Kidney epithelial cell (primary cell): ENCODE measurements at regions not wholly inside any gene's neighbourhood (a gene's known extent, or its start where the extent isn't known, plus 50 kb on each side); places are given as distances from the start of the nearest gene placed in this dataset.

Source experiments
- DNase-seq: peaks from one replicate; pipeline ENCODE4 v3.0.0-alpha.2; 2010; ENCODE audit warnings: low read depth
- H3K27me3 ChIP-seq: 2 replicates; pipeline ENCODE4 v1.6.0; 2011; ENCODE audit warnings: low read length; ENCODE audit not compliant: control insufficient read depth, insufficient read depth
- H3K36me3 ChIP-seq: 2 replicates; pipeline ENCODE4 v1.5.1; 2011; ENCODE audit warnings: low read length; ENCODE audit not compliant: control insufficient read depth, insufficient read depth
- H3K4me3 ChIP-seq: 2 replicates; pipeline ENCODE4 v1.5.1; 2011; ENCODE audit warnings: low read depth, mild to moderate bottlenecking, control low read depth, low read length
- TF ChIP-seq, protein P1 (sequence below): IDR thresholded peaks from 2 replicates; pipeline ENCODE4 v1.5.1; 2011; ENCODE audit warnings: mild to moderate bottlenecking, moderate library complexity, low read length, control low read depth, inconsistent platforms; ENCODE audit not compliant: insufficient read depth, poor library complexity, severe bottlenecking

DNA sequence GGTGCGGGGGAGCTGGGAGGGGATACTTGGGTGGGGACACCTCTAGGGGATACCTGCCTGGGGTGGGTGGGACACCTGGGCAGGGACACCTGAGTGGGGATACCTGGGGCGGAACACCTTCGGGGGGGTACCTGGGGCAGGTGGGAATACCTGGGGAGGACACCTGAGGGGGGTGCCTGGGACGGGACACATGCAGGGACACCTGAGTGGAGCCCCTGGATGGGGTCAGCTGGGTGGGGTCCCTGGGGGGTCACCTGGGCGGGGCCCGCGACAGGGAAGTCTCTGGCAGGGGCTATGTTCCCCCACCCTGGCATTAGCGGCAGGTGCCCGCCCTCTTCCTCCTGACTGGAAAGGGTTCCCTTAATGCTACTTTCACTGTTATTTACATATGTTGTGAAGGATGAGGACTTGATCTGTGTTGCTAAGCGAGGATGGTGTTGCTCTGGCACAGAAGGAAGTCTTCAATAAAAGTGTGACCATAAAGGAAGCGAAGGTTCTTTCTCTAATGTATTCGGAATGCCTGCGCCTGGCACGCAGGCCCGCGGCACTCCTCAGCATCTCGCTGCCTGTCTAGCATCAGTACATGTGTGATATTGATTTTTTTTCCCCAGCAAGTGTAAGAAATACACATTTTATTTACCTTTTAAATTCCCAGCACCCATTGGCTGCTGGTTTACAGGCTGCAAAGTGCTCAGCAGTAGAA, 801.7 kb downstream of the BRD1 start:
- TF ChIP-seq, protein P1, sequence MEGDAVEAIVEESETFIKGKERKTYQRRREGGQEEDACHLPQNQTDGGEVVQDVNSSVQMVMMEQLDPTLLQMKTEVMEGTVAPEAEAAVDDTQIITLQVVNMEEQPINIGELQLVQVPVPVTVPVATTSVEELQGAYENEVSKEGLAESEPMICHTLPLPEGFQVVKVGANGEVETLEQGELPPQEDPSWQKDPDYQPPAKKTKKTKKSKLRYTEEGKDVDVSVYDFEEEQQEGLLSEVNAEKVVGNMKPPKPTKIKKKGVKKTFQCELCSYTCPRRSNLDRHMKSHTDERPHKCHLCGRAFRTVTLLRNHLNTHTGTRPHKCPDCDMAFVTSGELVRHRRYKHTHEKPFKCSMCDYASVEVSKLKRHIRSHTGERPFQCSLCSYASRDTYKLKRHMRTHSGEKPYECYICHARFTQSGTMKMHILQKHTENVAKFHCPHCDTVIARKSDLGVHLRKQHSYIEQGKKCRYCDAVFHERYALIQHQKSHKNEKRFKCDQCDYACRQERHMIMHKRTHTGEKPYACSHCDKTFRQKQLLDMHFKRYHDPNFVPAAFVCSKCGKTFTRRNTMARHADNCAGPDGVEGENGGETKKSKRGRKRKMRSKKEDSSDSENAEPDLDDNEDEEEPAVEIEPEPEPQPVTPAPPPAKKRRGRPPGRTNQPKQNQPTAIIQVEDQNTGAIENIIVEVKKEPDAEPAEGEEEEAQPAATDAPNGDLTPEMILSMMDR, result no peak
- DNase-seq, result no peak
- no peaks in the 10 kb centered on the region for H3K36me3 ChIP-seq
- no peaks in the 10 kb centered on the region for H3K27me3 ChIP-seq
- no peak overlapping the region for H3K4me3 ChIP-seq

DNA sequence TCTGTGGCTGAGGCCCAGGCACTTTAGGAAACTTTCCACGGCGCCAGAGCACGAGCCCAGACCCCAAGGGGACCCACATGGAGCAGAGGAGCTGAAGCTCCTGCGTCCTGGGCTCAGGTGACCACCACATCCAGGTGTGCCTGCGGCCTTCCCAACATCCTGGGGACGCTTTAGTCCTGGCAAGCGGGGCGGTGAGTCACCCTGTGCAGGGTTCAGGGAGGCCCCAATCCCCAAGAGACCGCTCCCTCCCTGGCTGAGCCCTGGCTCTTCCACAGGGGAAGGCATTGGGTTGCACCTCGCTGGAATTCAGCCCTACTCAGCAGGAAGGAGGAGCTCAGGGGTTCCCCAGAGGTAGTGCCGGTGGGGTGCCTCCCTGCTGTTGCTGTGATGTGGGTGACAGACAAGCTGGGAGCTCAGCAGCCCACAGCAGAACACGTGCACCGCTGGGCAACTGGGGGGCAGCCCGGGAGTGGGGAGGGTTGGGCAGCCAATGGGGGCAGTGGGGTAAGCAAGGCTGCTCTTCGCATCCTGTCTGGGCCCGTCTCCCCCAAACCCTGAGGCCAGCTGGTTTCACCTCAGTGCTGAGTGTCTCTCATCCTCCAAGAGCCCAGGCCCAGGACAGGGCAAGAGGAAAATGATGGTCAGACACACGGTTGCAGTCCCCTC, 802.8 kb downstream of the BRD1 start:
- Histone ChIP-seq H3K4me3 (no peak overlapping the region), H3K36me3 (no peaks in the 10 kb centered on the region), H3K27me3 (no peaks in the 10 kb centered on the region)
- TF ChIP-seq, protein P1, result no peak
- no peak for DNase-seq

DNA sequence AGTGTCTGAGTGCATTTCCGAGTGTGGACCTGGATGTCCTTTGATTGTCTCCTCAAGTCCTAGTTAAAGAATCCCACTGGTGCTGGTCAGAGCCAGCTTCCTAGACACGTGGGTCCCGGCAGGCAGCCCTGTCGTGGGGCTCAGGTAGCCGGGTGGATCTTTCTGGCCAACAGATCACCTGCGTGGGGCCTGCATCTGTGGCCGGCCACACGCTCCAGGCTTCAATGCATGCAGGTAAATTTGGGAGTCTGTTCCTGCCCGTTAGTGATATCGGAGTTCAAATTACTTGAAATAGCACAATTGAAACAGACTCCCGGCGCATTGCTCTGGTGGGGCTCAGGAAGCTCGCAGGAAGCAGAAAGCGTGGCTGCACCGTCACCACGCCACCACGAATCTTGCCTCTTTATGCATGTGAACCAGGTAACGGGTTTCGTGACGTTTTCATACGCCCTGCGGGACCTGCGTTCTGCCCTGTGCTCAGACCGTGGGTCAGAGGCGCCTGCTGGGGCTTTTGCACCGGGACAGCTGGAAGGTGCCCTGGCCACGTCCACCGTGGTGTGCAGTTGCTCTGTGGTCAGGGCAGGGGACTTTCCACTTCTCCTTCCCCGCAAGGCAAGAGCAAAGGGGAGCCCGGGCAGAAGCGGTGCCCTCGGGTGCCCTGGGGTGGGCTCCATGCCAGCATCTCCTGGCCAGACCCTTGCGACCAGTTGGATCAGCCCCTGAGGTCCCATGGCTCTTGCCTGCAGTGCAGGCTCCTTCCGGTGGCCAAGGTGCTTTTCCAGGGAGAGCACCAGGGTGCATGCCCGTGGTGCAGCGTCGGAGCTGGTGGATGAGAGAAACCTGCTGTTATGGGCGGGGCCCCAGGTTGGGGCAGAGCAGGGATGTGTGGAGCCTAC, 803.5 kb downstream of the BRD1 start:
- Histone ChIP-seq H3K27me3 (no peaks in the 10 kb centered on the region), H3K4me3 (no peak overlapping the region), H3K36me3 (no peaks in the 10 kb centered on the region)
- DNase-seq, result no peak
- TF ChIP-seq, protein P1, result no peak

DNA sequence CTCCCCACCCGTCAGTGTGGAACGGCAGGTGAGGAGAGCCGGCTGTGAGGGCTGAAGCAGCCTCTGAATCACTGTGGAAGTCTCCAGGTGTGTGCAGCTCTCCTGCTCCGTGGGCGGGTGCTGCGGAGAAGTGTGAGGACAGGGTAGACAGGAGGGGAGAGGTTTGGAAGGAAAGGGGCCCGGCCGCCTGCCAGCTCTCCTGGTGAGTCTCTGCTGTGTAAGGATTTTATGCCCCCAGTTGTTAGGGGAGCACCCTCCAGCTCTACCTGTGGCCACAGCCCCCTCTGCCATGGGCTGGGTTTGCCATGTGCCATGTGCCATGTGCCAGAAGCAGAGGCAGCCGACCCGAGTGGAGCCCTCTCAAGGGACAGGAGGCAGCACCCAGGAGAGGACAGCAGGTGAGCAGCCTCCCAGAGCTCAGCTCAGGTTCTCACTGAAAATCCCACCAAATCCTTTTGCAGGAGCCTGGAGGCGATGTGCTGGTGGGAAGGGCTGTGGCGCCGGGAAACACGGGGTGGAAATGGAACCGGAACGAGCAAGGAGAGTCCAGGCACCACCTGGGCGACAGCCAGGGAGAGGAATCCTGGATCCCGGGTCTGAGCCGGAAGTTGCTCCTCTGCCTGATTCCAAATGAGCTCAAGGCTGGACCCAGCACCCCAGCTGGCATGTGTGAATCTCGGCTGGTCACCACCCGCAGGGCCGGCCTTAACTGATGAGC, 804.4 kb downstream of the BRD1 start:
- DNase-seq, result no peak
- TF ChIP-seq, protein P1, result no peak
- H3K36me3 ChIP-seq, result no peaks in the 10 kb centered on the region
- H3K4me3 ChIP-seq, result no peak overlapping the region
- H3K27me3 ChIP-seq, result no peaks in the 10 kb centered on the region

DNA sequence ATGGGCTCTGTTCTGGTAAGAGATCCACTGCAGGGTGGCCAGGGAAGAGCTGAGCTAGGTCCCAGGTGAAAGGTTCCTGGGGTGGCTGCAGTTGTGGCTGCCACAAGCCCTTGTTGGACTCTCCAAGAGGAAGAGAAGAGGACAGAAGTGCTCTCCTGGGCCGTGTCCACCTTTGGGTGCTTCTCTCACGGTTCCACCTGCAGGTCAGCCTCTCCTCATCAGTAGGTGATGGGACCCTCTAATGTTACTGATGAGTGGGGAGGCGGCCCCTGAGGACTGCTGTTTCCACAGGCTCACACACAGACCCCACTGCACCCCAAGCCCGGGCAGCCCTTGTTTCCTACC, 804.9 kb downstream of the BRD1 start:
- no peak overlapping the region for H3K4me3 ChIP-seq
- no peaks in the 10 kb centered on the region for H3K36me3 ChIP-seq
- no peaks in the 10 kb centered on the region for H3K27me3 ChIP-seq
- TF ChIP-seq, protein P1, result no peak
- no peak for DNase-seq
